Fibroblast of villous mesenchyme (primary cell): ENCODE measurements at regions not wholly inside any gene's neighbourhood (a gene's known extent, or its start where the extent isn't known, plus 50 kb on each side); places are given as distances from the start of the nearest gene placed in this dataset.

Experiments
- DNase-seq: peaks from one replicate; pipeline ENCODE4 v3.0.0-alpha.2; 2010; ENCODE audit warnings: low read depth
- H3K4me3 ChIP-seq: 2 replicates; pipeline ENCODE4 v1.5.1; 2011; ENCODE audit warnings: low read depth, mild to moderate bottlenecking, low read length
- TF ChIP-seq, protein P1 (sequence below): IDR thresholded peaks from 2 replicates; pipeline ENCODE4 v1.5.1; 2012; ENCODE audit warnings: low read depth, mild to moderate bottlenecking, low read length; ENCODE audit not compliant: insufficient read depth

- no peak overlapping the region for H3K4me3 ChIP-seq
- TF ChIP-seq, protein P1, sequence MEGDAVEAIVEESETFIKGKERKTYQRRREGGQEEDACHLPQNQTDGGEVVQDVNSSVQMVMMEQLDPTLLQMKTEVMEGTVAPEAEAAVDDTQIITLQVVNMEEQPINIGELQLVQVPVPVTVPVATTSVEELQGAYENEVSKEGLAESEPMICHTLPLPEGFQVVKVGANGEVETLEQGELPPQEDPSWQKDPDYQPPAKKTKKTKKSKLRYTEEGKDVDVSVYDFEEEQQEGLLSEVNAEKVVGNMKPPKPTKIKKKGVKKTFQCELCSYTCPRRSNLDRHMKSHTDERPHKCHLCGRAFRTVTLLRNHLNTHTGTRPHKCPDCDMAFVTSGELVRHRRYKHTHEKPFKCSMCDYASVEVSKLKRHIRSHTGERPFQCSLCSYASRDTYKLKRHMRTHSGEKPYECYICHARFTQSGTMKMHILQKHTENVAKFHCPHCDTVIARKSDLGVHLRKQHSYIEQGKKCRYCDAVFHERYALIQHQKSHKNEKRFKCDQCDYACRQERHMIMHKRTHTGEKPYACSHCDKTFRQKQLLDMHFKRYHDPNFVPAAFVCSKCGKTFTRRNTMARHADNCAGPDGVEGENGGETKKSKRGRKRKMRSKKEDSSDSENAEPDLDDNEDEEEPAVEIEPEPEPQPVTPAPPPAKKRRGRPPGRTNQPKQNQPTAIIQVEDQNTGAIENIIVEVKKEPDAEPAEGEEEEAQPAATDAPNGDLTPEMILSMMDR: no peak
- peak; percentile 9 for DNase-seq
Observed at GRCh38 chr2:59012234-59012633, 771.1 kb upstream of the FANCL start.

DNA sequence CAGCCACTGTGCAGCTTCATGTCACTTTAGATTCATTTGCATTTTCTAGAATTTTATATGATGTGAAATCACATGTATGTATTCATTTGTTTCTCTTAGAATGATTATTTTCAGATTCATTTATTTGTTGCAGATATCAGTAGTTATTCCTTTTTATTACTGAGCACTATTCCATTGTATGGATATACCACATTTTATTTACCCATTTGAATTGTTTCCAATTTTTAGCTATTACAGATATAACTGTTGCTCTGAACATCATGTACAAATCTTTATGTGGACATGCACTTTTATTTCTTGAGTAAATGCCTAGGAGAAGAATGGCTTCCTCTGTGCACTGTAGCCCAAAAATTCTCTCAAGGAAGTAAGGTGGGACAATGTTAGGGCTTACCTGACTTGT is 767.8 kb upstream of the FANCL start:
- no peak for DNase-seq
- no peak overlapping the region for H3K4me3 ChIP-seq
- TF ChIP-seq, protein P1: no peak

DNA sequence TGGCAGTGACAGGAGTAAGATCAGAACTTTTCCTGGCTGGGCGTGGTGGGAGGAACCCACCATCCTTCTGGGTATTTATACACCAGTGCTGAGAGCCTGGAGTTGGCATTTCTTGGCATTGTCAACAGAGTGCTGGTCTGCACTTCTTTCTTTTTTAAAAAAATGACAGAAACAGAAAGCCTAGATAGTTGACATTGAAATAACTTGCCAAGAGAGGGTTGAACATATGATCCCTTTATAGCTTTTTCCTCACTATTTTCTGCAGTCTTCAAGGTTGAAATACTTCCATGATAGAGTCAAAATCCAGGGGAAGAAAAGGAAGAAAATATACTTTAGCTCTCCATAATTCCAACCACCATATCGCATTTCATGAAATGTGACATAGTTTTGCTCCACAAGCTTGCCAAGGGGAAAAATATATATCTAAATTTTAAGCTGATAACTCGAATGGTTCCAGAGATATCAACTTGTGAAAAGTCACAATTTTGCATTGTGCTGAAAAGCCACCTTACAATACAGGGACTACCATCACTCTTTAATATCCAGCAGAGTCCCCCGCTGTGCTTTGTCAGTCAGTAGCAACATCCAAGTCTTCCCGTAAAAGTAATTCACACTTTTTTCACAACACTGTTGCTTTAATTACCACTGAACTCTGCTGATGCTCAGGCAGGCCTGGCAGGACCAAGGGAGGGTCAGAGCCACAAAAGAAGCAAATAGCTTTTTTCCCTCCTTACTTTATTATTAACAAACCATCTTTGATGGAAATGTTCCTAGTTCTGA is 764.9 kb upstream of the FANCL start:
- TF ChIP-seq, protein P1: no peak
- DNase-seq: no peak
- no peak overlapping the region for H3K4me3 ChIP-seq

- DNase-seq: no peak
- no peak overlapping the region for H3K4me3 ChIP-seq
- TF ChIP-seq, protein P1: no peak
Observed at GRCh38 chr2:59004621-59005020, 763.5 kb upstream of the FANCL start.

DNA sequence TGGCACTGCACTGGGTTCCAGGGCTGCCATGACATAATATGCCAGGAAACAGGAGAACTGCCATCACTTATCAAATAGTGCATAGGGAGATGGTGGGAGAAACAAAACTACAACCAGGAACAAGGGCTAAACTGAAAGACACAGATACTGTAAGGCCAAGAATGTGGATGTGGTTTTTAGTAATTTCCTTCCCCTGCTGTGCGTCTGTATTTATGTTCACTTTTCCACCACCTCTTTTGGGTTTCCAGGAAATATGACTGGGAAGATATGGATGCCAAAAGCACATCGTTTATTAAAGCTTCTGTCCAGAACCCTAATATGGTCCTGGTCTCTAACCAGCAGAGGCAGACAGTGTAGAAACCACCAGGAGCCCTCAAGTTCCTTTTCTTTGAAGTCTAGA is 759.7 kb upstream of the FANCL start:
- peak; percentile 7 for DNase-seq
- TF ChIP-seq, protein P1: no peak
- no peak overlapping the region for H3K4me3 ChIP-seq

GRCh38 chr2:58992062-58992706 is 751.1 kb upstream of the FANCL start:
- H3K4me3 ChIP-seq: no peak overlapping the region
- DNase-seq: peak; percentile 30
- TF ChIP-seq, protein P1: no peak
